AML-193 (cell line): ENCODE measurements at regions not wholly inside any gene's neighbourhood (a gene's known extent, or its start where the extent isn't known, plus 50 kb on each side); places are given as distances from the start of the nearest gene placed in this dataset.

Source experiments
- DNase-seq, 2 experiments: peaks; one replicate each; lab custom pipeline; 2025; lab: John Stamatoyannopoulos, UW

GRCh38 chr16:54568906-54569807 lies 282.6 kb upstream of the IRX3 start:
- no peak for DNase-seq

DNA sequence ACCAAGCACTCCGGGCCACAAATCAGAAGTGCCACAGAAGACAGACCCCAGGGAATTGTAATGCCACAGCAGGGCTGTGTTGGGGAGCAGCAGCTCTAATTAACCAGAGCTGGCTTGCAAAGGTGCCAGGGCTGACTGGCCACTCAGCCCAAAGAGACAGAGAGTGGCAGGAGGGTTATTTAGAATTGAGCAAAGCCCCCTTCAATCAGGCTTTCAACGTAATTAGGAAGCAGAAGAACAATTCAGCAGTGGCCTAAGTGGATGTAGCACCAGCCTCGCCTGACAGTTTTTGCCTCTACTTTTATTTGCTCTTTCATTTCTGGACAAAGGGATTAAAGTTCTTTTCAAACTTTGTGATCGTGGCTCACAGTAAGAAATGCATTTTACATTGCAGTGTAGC lies 278.3 kb upstream of the IRX3 start:
- no peak for DNase-seq

DNA sequence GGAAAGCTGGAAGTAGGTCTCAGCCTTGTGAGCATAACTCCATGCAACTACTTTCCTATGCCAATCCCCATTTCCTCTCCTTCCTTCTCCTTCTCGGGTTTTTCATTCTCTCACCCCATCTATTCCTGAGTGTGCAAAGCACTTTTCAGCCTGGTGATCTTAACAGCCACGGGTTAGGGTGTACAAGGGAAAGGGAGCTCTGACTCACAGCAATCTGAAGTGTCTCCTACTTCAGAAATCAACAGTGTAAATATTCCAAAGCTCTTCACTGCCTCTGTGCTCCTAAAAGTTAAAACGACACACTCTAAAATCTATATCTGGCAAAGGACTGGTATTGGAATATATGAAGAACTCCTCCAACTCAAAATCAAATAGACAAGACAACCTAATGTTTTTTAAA lies 268.0 kb upstream of the IRX3 start:
- no peak for DNase-seq

GRCh38 chr16:54548281-54548680 lies 261.7 kb upstream of the IRX3 start:
- no peak for DNase-seq

GRCh38 chr16:54547052-54547451 lies 260.5 kb upstream of the IRX3 start:
- no peak for DNase-seq

DNA sequence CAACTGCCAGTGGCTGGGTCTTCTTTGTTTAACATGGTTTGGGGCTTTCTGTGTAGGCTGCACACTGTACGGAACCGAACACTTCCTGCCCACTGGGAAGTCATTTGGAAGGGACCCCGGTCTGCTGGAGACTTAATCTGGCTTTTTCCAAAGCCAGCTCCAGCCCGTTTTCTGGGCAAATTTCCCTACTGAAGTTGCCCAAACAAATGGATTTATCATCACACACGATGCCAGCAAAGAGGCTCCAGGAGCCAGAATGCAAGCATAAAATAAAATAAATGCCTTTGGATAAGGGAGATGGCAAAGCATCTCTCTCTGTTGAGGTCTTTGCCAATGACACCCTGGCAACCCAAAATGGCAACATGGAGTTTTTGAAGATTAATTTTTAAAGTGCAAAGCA lies 259.9 kb upstream of the IRX3 start:
- no peak for DNase-seq

DNA sequence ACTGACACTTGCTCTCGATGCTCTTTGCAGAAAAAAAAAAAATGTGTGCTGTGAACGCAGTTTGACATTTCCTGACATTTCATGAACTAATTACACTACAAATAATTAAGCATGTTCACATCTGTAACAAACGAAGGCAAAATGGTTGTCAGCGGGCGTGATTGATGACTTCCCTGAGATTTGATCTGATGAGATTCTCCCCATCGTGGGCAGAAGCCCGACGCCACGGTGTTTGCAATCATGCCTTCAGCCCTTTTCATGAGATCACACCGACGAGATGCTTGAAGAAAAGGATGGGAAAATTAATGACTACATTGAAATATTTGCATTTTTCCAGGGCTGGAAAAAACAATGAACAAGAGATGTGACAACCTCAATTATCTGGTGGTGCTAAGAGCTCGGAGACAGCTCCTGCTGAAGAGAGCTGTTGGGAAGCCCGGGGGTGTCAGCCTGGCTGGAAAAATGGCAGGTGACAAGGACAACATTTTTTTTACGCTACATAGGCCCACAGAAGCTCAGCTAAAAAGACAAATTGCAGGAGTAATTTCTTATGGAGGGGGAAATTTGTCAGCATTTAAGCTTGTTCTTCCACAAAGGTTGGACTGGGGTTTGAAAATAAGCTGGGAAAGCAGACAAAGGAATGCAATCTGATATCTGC lies 259.4 kb upstream of the IRX3 start:
- no peak for DNase-seq

DNA sequence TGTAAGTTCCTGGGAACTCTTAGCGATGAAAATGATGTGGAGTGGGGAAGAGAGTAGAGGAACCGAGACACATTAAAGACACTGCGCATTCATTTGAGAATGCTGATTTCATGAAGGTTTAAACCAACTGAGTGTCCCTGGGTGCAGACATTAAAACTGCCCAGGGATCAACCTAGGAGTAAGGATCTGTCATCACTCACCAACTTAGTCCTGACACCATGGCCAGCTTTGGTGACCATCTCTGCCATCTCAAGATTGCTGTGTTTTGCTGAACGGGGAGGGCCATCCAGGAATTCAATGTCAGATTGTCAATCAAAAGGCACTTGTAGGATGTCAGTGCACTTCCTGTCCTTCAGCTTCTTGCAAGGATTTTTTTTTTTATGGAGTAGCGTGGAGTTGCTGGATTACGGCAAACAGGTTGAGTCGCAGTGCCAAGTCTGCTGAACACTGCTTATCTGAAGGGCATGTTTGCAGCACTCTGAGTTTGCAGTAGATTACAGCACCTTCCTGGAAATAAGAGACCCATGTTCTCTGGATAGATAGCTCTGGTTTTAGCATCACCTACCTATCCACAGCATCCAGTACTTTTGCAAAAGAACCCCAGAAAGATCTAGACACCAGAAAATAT lies 258.1 kb upstream of the IRX3 start:
- DNase-seq, result no peak

DNA sequence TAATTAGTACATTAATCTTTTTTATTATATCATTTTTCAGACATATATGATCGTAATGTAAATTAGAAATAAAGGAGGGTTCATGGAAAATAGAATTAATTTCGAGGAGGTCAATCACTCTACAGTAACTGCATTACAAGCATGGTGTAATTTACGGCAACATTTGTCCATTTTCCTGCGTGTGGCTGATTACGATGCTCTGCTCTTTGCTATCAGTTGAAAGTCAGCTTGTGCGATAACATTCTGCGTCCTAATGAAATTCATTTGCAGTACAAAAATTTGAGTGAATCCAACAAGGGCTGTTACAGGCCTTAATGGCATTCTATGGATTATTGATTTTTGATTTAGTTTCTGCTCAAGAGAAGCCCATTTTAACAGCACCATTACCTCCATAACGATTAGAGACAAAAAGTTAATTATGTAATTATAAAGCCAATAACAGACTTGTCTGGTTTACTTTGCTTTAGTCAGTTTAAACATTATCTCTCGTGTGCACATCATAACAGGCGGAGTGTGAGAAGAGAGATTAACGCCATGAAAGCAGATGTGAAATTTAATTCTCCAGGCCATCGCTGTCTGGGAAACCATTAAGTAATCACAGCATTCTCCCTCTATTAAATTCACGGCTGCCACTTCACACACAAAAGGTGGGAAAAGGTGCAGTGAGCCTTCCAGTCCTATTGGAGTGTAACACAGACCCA lies 256.4 kb upstream of the IRX3 start:
- DNase-seq, result no peak

- DNase-seq, result no peak
These were observed 254.1 kb upstream of the IRX3 start for GRCh38 chr16:54540525-54541180.

- DNase-seq, result no peak
These were observed 251.7 kb upstream of the IRX3 start for GRCh38 chr16:54538276-54538675.

GRCh38 chr16:54533856-54534490 lies 247.4 kb upstream of the IRX3 start:
- DNase-seq, result no peak

DNA sequence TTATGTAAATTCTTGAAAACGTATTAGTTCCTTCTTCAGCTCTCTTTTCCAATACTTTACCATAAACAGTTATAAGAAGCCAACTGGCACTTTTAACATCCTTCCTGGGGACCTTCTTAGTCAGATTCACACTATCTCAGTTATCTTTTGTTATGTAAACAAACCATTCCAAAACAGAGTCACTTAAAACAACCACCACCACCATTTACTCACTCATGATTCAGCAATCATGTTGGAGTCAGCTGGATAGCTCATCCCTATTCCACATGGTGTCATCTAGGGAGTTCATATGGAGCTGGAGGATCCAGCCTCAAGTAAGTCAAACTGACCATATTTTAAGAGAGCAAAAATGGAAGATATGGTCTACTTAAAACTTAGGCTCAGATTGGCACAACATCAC lies 240.3 kb upstream of the IRX3 start:
- no peak for DNase-seq

GRCh38 chr16:54526087-54526486 lies 239.5 kb upstream of the IRX3 start:
- DNase-seq, result no peak

- no peak for DNase-seq
These were observed 238.5 kb upstream of the IRX3 start for GRCh38 chr16:54525104-54525503.

DNA sequence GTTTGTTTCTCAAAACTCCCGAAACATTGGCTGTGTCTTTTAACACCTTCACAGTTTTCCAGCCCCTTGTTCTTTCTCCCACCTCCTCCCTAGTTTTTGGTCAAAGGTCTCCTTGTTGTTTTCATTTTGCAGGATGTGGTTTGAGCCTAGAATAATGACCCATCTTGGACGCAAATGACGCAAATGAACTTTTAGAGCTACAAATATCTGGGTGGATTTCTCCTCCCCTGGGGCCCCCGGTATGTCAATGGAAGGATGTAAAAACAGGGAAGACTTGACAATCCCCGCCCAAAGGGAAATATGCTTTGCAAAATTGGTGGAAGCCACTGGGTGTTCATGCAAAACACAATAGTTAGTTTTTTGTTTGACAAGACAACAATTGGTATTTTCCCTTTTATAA lies 236.0 kb upstream of the IRX3 start:
- DNase-seq, result no peak

DNA sequence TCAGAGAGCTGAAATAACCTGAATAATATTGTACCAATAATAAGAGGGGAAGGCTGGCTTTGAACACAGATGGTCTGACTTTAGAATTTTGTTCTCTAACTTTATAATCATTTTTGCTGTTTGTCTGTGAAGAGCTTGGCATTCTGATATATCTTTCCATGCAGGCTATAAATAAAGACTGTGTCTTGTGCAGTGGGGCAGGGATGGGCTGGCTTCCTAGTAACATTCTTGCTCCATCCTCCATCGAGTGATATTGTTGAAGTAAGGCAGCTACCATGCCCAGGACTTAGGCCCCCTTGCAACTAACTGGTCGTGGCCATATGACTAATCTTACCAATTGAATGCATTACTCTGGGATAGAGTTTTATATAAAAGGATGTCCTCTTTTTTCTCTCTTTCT lies 234.7 kb upstream of the IRX3 start:
- DNase-seq, result no peak

- DNase-seq, result no peak
These were observed 232.6 kb upstream of the IRX3 start for GRCh38 chr16:54519161-54519695.

DNA sequence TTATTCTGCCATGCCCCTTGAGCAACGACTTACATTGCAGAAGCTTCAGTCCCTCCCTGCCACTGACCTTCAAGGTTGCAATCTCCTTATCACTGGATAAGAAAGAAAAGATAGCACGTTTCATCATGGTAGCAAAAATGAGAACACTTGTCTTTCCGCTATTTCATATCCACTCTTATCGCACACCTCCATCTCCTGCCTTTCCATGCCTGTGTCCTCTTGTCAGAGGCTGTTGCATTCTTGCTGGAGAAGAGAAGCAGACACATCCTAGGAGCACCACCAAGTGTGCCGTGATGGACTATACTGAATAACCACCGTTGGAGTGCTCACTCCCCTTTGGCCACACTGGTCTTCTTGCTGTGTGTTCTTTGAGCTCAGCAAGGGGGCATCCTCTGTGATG lies 230.6 kb upstream of the IRX3 start:
- DNase-seq, result no peak

DNA sequence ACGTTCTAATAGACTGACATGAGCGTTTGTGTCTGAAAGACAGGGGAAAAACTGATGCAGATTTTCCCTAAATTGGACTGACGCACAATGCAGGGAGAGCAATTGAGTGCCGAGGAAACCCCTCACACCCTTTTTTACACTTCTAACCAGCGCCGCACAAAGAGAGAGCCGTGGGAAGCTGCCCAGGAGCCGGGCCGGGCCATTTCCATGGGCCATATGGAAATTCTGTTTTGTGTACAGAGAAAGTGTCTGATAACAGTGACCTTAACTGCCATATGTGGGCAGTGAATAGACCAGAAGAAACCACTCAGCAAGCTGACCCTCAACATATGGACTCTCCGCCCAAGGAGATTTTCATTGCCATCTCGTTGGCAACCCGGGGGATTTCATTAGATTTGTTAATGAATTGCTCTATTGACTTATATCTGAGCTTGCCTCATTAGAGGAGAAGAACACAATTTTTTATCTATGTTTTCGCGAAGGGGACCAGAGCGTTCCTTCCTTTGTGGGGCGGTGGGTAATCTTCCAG lies 225.9 kb upstream of the IRX3 start:
- no peak for DNase-seq

DNA sequence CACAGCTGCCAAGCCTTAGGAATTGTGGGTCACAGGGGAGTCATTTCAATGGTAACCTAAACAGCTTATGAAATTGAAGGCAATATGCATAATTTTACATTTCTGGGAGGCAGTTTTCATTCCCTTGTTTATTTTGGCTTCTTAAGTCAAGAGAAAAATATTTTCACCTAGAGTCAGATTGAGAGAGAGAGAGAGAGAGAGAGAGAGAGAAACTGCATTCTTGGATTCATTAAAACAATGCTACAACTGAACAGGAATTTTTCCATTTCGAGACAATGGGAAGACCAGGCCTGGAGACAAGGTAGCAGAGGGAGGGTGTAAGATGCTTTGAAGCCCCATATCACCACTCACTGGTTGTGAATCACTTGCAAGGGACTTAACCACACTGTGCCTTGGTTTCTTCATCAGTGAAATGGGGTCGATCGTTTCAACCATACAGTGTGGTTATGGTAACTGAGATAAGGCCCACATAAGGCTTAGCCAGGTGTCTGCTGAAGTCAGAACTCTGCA lies 224.7 kb upstream of the IRX3 start:
- no peak for DNase-seq
